Hepatocyte (in vitro differentiated cells): ENCODE measurements at regions not wholly inside any gene's neighbourhood (a gene's known extent, or its start where the extent isn't known, plus 50 kb on each side); places are given as distances from the start of the nearest gene placed in this dataset.

Source experiments
- DNase-seq: peaks from one replicate; pipeline ENCODE4 v3.0.0-alpha.2; 2016; ENCODE audit warnings: low spot score
- H2AFZ ChIP-seq: fragments of 200-600 bp; sonication (generic); 2 replicates; pipeline ENCODE4 v1.6.0; 2016; ENCODE audit warnings: antibody characterized with exemption, mild to moderate bottlenecking
- H3K27ac ChIP-seq: fragments of 200-600 bp; sonication (generic); 2 replicates; pipeline ENCODE4 v1.5.1; 2016; ENCODE audit warnings: mild to moderate bottlenecking
- H3K27me3 ChIP-seq: fragments of 200-600 bp; sonication (generic); 2 replicates; pipeline ENCODE4 v1.6.1; 2016
- H3K36me3 ChIP-seq: fragments of 200-600 bp; sonication (generic); replicated peaks from 2 replicates; pipeline ENCODE4 v1.5.1; 2016; ENCODE audit warnings: low read depth; ENCODE audit not compliant: insufficient read depth
- H3K4me1 ChIP-seq: fragments of 200-600 bp; sonication (generic); 2 replicates; pipeline ENCODE4 v1.5.1; 2016; ENCODE audit warnings: mild to moderate bottlenecking, moderate library complexity; ENCODE audit not compliant: insufficient read depth
- H3K4me2 ChIP-seq: fragments of 200-600 bp; sonication (generic); 2 replicates; pipeline ENCODE4 v1.6.0; 2016
- H3K4me3 ChIP-seq: fragments of 200-600 bp; sonication (generic); 2 replicates; pipeline ENCODE4 v1.5.1; 2016; ENCODE audit warnings: mild to moderate bottlenecking
- H3K79me2 ChIP-seq: fragments of 200-600 bp; sonication (generic); 2 replicates; pipeline ENCODE4 v1.6.0; 2017; ENCODE audit warnings: mild to moderate bottlenecking
- H3K9me2 ChIP-seq: fragments of 200-600 bp; sonication (generic); replicated peaks from 2 replicates; pipeline ENCODE4 v1.6.0; 2017; ENCODE audit warnings: mild to moderate bottlenecking; ENCODE audit not compliant: insufficient read depth
- H3K9me3 ChIP-seq: fragments of 200-600 bp; sonication (generic); 2 replicates; pipeline ENCODE4 v1.5.1; 2016; ENCODE audit warnings: low read depth, mild to moderate bottlenecking
- H4K20me1 ChIP-seq: fragments of 200-600 bp; sonication (generic); 2 replicates; pipeline ENCODE4 v1.6.0; 2016; ENCODE audit warnings: mild to moderate bottlenecking; ENCODE audit not compliant: insufficient read depth, poor library complexity, severe bottlenecking
- CTCF ChIP-seq: fragments of 200-600 bp; sonication (generic); IDR thresholded peaks from 2 replicates; pipeline ENCODE4 v1.5.1; 2016; ENCODE audit warnings: antibody characterized with exemption, mild to moderate bottlenecking; ENCODE audit not compliant: poor library complexity
- EZH2 ChIP-seq: fragments of 200-600 bp; sonication (generic); IDR thresholded peaks from 2 replicates; pipeline ENCODE4 v1.6.1; 2016; ENCODE audit warnings: antibody characterized with exemption, mild to moderate bottlenecking, borderline replicate concordance
- EZH2phosphoT487 ChIP-seq: fragments of 200-600 bp; sonication (generic); IDR thresholded peaks from one replicate; pipeline ENCODE4 v1.6.1; 2018; ENCODE audit warnings: antibody characterized with exemption, mild to moderate bottlenecking, low read depth, moderate library complexity; ENCODE audit not compliant: unreplicated experiment, severe bottlenecking
- WGBS: methylation state at CpG from one replicate; pipeline ENCODE4 v1.1.6; 2016; ENCODE audit warnings: low lambda C conversion rate; ENCODE audit errors: missing lambda C conversion rate; 5-methylcytosine and 5-hydroxymethylcytosine counted together

GRCh38 chr7:42740408-42740807, 171.5 kb downstream of the C7orf25 start:
- no peak overlapping the region for H3K27ac ChIP-seq
- DNase-seq, result no peak
- WGBS, result 82% methylated on average over 3 of the region's 3 CpGs

GRCh38 chr7:42739638-42740037, 172.2 kb downstream of the C7orf25 start:
- Histone ChIP-seq H3K27me3 (no peaks in the 10 kb centered on the region), H4K20me1 (no peaks in the 10 kb centered on the region), H3K27ac (no peak overlapping the region), H3K9me2 (no peaks in the 10 kb centered on the region), H3K4me2 (no peak overlapping the region), H3K4me3 (no peak overlapping the region), H3K4me1 (no peaks in the 10 kb centered on the region), H3K36me3 (no peaks in the 10 kb centered on the region), H2AFZ (no peak overlapping the region), H3K9me3 (no peaks in the 10 kb centered on the region), H3K79me2 (no peaks in the 10 kb centered on the region)
- no peak for DNase-seq
- TF ChIP-seq EZH2, result no peak
- TF ChIP-seq CTCF, result no peak
- no peak for TF ChIP-seq EZH2phosphoT487
- WGBS, result 89% methylated on average over 8 of the region's 8 CpGs

More at GRCh38 chr7:42740408-42740807, 171.5 kb downstream of the C7orf25 start:
- Histone ChIP-seq H3K4me1 (no peaks in the 10 kb centered on the region), H3K9me3 (no peaks in the 10 kb centered on the region), H3K27me3 (no peaks in the 10 kb centered on the region), H3K9me2 (no peaks in the 10 kb centered on the region), H3K79me2 (no peaks in the 10 kb centered on the region), H3K36me3 (no peaks in the 10 kb centered on the region), H2AFZ (no peak overlapping the region), H4K20me1 (no peaks in the 10 kb centered on the region), H3K4me2 (no peak overlapping the region), H3K4me3 (no peak overlapping the region)
- TF ChIP-seq EZH2phosphoT487, result no peak
- no peak for TF ChIP-seq EZH2
- no peak for TF ChIP-seq CTCF

GRCh38 chr7:42736931-42737330, 174.9 kb downstream of the C7orf25 start:
- no peak for DNase-seq
- Histone ChIP-seq H3K4me2 (no peak overlapping the region), H3K4me3 (no peak overlapping the region), H3K4me1 (no peaks in the 10 kb centered on the region), H3K27me3 (no peaks in the 10 kb centered on the region), H3K9me3 (no peaks in the 10 kb centered on the region), H3K9me2 (no peaks in the 10 kb centered on the region), H3K79me2 (no peaks in the 10 kb centered on the region), H4K20me1 (no peaks in the 10 kb centered on the region), H3K36me3 (no peaks in the 10 kb centered on the region), H2AFZ (no peak overlapping the region), H3K27ac (no peak overlapping the region)
- 86% methylated on average over 1 of the region's 1 CpG for WGBS
- TF ChIP-seq CTCF (no peak), EZH2phosphoT487 (no peak), EZH2 (no peak)

- TF ChIP-seq CTCF (no peak), EZH2 (no peak), EZH2phosphoT487 (no peak)
- no peaks in the 10 kb centered on the region for H3K27me3 ChIP-seq
- H3K27ac ChIP-seq, result no peak overlapping the region
- no peaks in the 10 kb centered on the region for H3K79me2 ChIP-seq
- no peak for DNase-seq
- no peaks in the 10 kb centered on the region for H3K9me3 ChIP-seq
- no peaks in the 10 kb centered on the region for H3K36me3 ChIP-seq
- no peaks in the 10 kb centered on the region for H3K4me1 ChIP-seq
- no peaks in the 10 kb centered on the region for H4K20me1 ChIP-seq
- no peak overlapping the region for H3K4me2 ChIP-seq
- WGBS, result 76% methylated on average over 2 of the region's 2 CpGs
- H3K9me2 ChIP-seq, result no peaks in the 10 kb centered on the region
- H3K4me3 ChIP-seq, result no peak overlapping the region
- no peak overlapping the region for H2AFZ ChIP-seq
Measured at GRCh38 chr7:42735081-42735480, 176.8 kb downstream of the C7orf25 start.
